BLaER1 treated with 17β-estradiol and CSF1 and Interleukin-3, amounts not matched to agents 10 nM and 100 nM (cell line): ENCODE measurements at regions not wholly inside any gene's neighbourhood (a gene's known extent, or its start where the extent isn't known, plus 50 kb on each side); places are given as distances from the start of the nearest gene placed in this dataset.

Source experiments
- H3K27ac ChIP-seq, 11 experiments: shearing (Covaris generic); formaldehyde crosslinking; 2 replicates each; pipeline ENCODE4 v1.8.1; 2022
- H3K27me3 ChIP-seq, 11 experiments: shearing (Covaris generic); formaldehyde crosslinking; 2 replicates each; pipeline ENCODE4 v1.8.1; 2022
- H3K36me3 ChIP-seq, 11 experiments: shearing (Covaris generic); formaldehyde crosslinking; 2 replicates each; pipeline ENCODE4 v1.8.1; 2022
- H3K4me1 ChIP-seq, 10 experiments: shearing (Covaris generic); formaldehyde crosslinking; 2 replicates each; pipeline ENCODE4 v1.8.1; 2022
- H3K4me2 ChIP-seq, 11 experiments: shearing (Covaris generic); formaldehyde crosslinking; 2 replicates each; pipeline ENCODE4 v1.8.1; 2022
- H3K4me3 ChIP-seq, 10 experiments: shearing (Covaris generic); formaldehyde crosslinking; 2 replicates each; pipeline ENCODE4 v1.8.1; 2022
- H3K9ac ChIP-seq, 11 experiments: shearing (Covaris generic); formaldehyde crosslinking; 2 replicates each; pipeline ENCODE4 v1.8.1; 2022
- H3K9me3 ChIP-seq, 11 experiments: shearing (Covaris generic); formaldehyde crosslinking; replicated peaks in 1 of 11; 2 replicates each; pipeline ENCODE4 v1.8.1; 2022
- H4K20me1 ChIP-seq, 11 experiments: shearing (Covaris generic); formaldehyde crosslinking; 2 replicates each; pipeline ENCODE4 v1.8.1; 2022
- Cebpa-rat ChIP-seq, 11 experiments: shearing (Covaris generic); IDR thresholded peaks; 2 replicates each; pipeline ENCODE4 v1.8.1; 2022

- Histone ChIP-seq H3K9me3 (peaks cover 0 to 3% (median 0%) of the 10 kb centered on the region in 11 experiments; a peak in 1 of 22 replicates), H3K4me3 (no peak overlapping the region), H3K9ac (no peak overlapping the region), H3K36me3 (no peaks in the 10 kb centered on the region), H3K4me2 (no peak overlapping the region), H3K27ac (no peak overlapping the region), H3K27me3 (no peaks in the 10 kb centered on the region), H3K4me1 (peaks cover 0 to 6% (median 0%) of the 10 kb centered on the region in 10 experiments; a peak in 2 of 20 replicates), H4K20me1 (no peaks in the 10 kb centered on the region)
- TF ChIP-seq Cebpa-rat (IDR thresholded peaks at IDR 0.05), result no peak
Observed at GRCh38 chr13:80858131-80858530, 517.2 kb upstream of the SPRY2 start.

- no peaks in the 10 kb centered on the region for H3K36me3 ChIP-seq
- no peak overlapping the region for H3K4me3 ChIP-seq
- no peak for TF ChIP-seq Cebpa-rat (IDR thresholded peaks at IDR 0.05)
- H3K9ac ChIP-seq, result no peak overlapping the region
- no peak overlapping the region for H3K4me2 ChIP-seq
- H3K27ac ChIP-seq, result no peak overlapping the region
- H3K9me3 ChIP-seq, result no peaks in the 10 kb centered on the region
- H3K27me3 ChIP-seq, result no peaks in the 10 kb centered on the region
- no peaks in the 10 kb centered on the region for H4K20me1 ChIP-seq
- H3K4me1 ChIP-seq, result peaks cover 0 to 2% (median 0%) of the 10 kb centered on the region in 10 experiments; a peak in 1 of 20 replicates
Observed at GRCh38 chr13:80857321-80857720, 516.4 kb upstream of the SPRY2 start.

GRCh38 chr13:80850771-80851170 lies 509.8 kb upstream of the SPRY2 start:
- H3K9me3 ChIP-seq, result no peaks in the 10 kb centered on the region
- H3K4me1 ChIP-seq, result no peaks in the 10 kb centered on the region
- H3K9ac ChIP-seq, result no peak overlapping the region
- H3K4me3 ChIP-seq, result no peak overlapping the region
- no peaks in the 10 kb centered on the region for H4K20me1 ChIP-seq
- no peak overlapping the region for H3K4me2 ChIP-seq
- no peaks in the 10 kb centered on the region for H3K36me3 ChIP-seq
- no peak for TF ChIP-seq Cebpa-rat (IDR thresholded peaks at IDR 0.05)
- no peak overlapping the region for H3K27ac ChIP-seq
- no peaks in the 10 kb centered on the region for H3K27me3 ChIP-seq

- H4K20me1 ChIP-seq, result no peaks in the 10 kb centered on the region
- no peaks in the 10 kb centered on the region for H3K4me1 ChIP-seq
- H3K27me3 ChIP-seq, result no peaks in the 10 kb centered on the region
- H3K4me2 ChIP-seq, result no peak overlapping the region
- TF ChIP-seq Cebpa-rat (IDR thresholded peaks at IDR 0.05), result no peak
- no peak overlapping the region for H3K4me3 ChIP-seq
- no peaks in the 10 kb centered on the region for H3K9me3 ChIP-seq
- no peaks in the 10 kb centered on the region for H3K36me3 ChIP-seq
- no peak overlapping the region for H3K27ac ChIP-seq
- H3K9ac ChIP-seq, result no peak overlapping the region
Observed at GRCh38 chr13:80844164-80844563, 503.2 kb upstream of the SPRY2 start.

- H3K4me1 ChIP-seq, result no peaks in the 10 kb centered on the region
- TF ChIP-seq Cebpa-rat (IDR thresholded peaks at IDR 0.05), result no peak
- no peak overlapping the region for H3K9ac ChIP-seq
- H3K9me3 ChIP-seq, result peaks cover 9 to 24% (median 15%) of the 10 kb centered on the region in 11 experiments; a peak in 20 of 22 replicates
- no peaks in the 10 kb centered on the region for H3K36me3 ChIP-seq
- H3K27ac ChIP-seq, result no peak overlapping the region
- H4K20me1 ChIP-seq, result no peaks in the 10 kb centered on the region
- H3K4me2 ChIP-seq, result no peak overlapping the region
- H3K4me3 ChIP-seq, result no peak overlapping the region
- H3K27me3 ChIP-seq, result no peaks in the 10 kb centered on the region
Observed at GRCh38 chr13:80841414-80841813, 500.5 kb upstream of the SPRY2 start.

GRCh38 chr13:80840316-80840976 lies 499.5 kb upstream of the SPRY2 start:
- no peak for TF ChIP-seq Cebpa-rat (IDR thresholded peaks at IDR 0.05)
- no peak overlapping the region for H3K4me3 ChIP-seq
- no peak overlapping the region for H3K4me2 ChIP-seq

GRCh38 chr13:80835902-80836301 lies 495.0 kb upstream of the SPRY2 start:
- Histone ChIP-seq H3K9ac (no peak overlapping the region), H3K36me3 (no peaks in the 10 kb centered on the region; a peak in 1 of 22 replicates), H3K27ac (no peak overlapping the region), H3K4me2 (no peak overlapping the region), H3K4me3 (no peak overlapping the region), H4K20me1 (no peaks in the 10 kb centered on the region), H3K4me1 (no peaks in the 10 kb centered on the region), H3K9me3 (peaks cover 27 to 51% (median 38%) of the 10 kb centered on the region in 11 experiments; a peak in 21 of 22 replicates), H3K27me3 (no peaks in the 10 kb centered on the region)
- no peak for TF ChIP-seq Cebpa-rat (IDR thresholded peaks at IDR 0.05)

More at GRCh38 chr13:80840316-80840976, 499.5 kb upstream of the SPRY2 start:
- Histone ChIP-seq H4K20me1 (no peaks in the 10 kb centered on the region), H3K27me3 (no peaks in the 10 kb centered on the region), H3K4me1 (no peaks in the 10 kb centered on the region), H3K9ac (no peak overlapping the region), H3K27ac (no peak overlapping the region), H3K36me3 (no peaks in the 10 kb centered on the region), H3K9me3 (peaks cover 12 to 27% (median 19%) of the 10 kb centered on the region in 11 experiments; a peak in 20 of 22 replicates)

- Histone ChIP-seq H3K36me3 (no peaks in the 10 kb centered on the region; a peak in 1 of 22 replicates), H4K20me1 (no peaks in the 10 kb centered on the region), H3K4me3 (no peak overlapping the region), H3K9ac (no peak overlapping the region), H3K4me2 (no peak overlapping the region), H3K27me3 (no peaks in the 10 kb centered on the region), H3K27ac (no peak overlapping the region), H3K4me1 (no peaks in the 10 kb centered on the region), H3K9me3 (peaks cover 29 to 63% (median 48%) of the 10 kb centered on the region in 11 experiments; a peak in 20 of 22 replicates)
- no peak for TF ChIP-seq Cebpa-rat (IDR thresholded peaks at IDR 0.05)
Observed at GRCh38 chr13:80830431-80830830, 489.5 kb upstream of the SPRY2 start.

- TF ChIP-seq Cebpa-rat (IDR thresholded peaks at IDR 0.05), result no peak
Observed at GRCh38 chr13:80828759-80829158, 487.8 kb upstream of the SPRY2 start.

GRCh38 chr13:80825276-80825675 lies 484.4 kb upstream of the SPRY2 start:
- H3K4me3 ChIP-seq, result no peak overlapping the region
- H3K9me3 ChIP-seq, result peaks cover 13 to 40% (median 21%) of the 10 kb centered on the region in 11 experiments; a peak in 20 of 22 replicates
- H3K36me3 ChIP-seq, result no peaks in the 10 kb centered on the region
- no peaks in the 10 kb centered on the region for H3K4me1 ChIP-seq
- TF ChIP-seq Cebpa-rat (IDR thresholded peaks at IDR 0.05), result no peak
- H3K9ac ChIP-seq, result no peak overlapping the region
- no peak overlapping the region for H3K27ac ChIP-seq
- H4K20me1 ChIP-seq, result no peaks in the 10 kb centered on the region
- no peak overlapping the region for H3K4me2 ChIP-seq
- H3K27me3 ChIP-seq, result no peaks in the 10 kb centered on the region

More at GRCh38 chr13:80828759-80829158, 487.8 kb upstream of the SPRY2 start:
- H3K9me3 ChIP-seq, result peaks cover 18 to 50% (median 33%) of the 10 kb centered on the region in 11 experiments; a peak in 20 of 22 replicates
- H3K4me3 ChIP-seq, result no peak overlapping the region
- H4K20me1 ChIP-seq, result no peaks in the 10 kb centered on the region
- no peaks in the 10 kb centered on the region for H3K36me3 ChIP-seq
- no peak overlapping the region for H3K27ac ChIP-seq
- no peaks in the 10 kb centered on the region for H3K27me3 ChIP-seq
- H3K4me1 ChIP-seq, result no peaks in the 10 kb centered on the region
- H3K4me2 ChIP-seq, result no peak overlapping the region
- H3K9ac ChIP-seq, result no peak overlapping the region
